HS-27A (cell line): ENCODE measurements at regions not wholly inside any gene's neighbourhood (a gene's known extent, or its start where the extent isn't known, plus 50 kb on each side); places are given as distances from the start of the nearest gene placed in this dataset.

Experiments
- DNase-seq: peaks from one replicate; pipeline ENCODE4 v3.0.0-alpha.2; 2012; ENCODE audit warnings: low read depth, missing footprints

DNA sequence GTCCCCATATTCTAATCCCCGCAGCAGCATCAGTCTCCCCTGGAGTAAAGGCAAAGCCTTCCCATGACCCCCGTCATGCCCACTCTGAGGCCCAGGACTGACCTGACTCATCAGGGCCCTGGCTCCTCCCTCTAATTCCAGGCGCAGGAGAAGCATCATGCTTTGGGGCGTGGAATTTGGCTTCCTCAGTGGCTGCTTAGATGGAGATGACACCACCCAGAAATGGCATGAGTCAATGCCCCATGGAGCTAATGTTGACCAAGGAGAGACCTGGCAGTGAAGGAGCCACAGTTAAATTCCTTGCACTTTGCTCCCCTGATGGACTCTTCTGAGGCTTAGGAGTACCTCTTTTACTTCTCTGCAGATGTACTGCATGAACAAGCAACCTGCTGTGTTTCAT lies 204.2 kb upstream of the PROK2 start:
- peak; percentile 72 for DNase-seq

DNA sequence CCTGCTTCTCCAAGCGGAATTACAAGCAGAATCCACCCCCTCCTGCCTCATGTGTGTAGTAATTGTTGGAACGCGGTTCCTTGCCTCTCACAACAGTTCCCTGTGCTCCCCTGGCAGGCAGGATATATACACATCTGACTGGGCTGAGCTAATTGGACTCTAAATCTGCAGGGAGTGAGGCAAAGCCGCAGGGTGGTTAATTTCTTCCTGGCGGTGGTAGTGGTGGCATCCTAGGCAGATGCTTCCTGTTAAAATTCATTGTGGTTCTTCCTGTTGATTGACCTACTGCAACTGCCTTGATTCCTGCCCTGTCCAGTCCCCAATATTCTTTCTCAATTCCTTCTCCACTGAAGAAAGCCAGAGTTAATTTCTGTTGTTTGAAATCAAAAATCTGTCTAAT lies 202.9 kb upstream of the PROK2 start:
- DNase-seq = no peak

DNA sequence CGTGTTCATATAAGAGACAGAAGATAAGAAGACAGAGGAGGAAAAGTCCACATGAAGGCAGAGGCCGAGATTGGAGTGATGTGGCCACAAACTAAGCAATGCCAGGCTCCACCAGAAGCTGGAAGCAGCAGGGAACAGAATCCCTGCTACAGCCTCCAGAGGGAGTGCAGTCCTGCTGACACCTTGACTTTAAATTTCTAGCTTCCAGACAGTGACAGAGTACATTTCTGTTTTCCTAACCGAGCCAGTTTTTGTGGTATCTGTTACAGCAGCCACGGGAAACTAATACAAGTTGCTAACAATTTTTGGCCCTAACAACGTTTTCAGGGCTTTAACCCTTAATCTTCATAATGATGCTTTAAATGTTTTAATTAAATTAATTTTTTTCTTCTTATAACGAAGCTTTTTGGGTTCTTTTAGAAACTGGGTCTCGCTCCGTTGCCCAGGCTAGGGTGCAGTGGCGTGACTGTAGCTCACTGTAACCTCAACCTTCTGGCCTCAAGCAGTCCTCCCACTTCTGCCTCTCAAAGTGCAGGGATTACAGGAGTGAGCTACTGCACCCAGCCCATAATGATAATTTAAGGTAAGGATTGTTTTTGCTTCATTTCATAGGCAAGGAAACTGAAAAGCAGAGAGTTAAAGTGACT lies 202.3 kb upstream of the PROK2 start:
- DNase-seq = no peak

DNA sequence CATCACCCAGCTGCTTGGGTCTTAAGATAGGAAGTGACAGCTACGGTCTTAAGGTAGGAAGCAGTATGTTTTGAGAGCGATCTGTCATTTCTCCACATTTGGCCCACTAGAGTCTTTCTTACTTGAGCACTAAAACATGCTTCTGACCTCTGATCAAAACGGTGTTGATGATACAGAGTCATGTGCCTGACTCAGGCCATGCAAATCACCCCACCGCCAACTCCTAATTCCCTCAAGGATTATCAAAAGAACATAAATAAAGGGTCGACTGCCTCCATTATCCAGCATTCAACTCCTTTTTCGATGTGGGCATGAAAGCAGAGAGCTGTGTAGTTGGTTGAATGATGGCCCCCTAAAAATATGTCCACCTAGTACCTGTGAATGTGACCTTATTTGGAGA lies 201.7 kb upstream of the PROK2 start:
- no peak for DNase-seq

DNA sequence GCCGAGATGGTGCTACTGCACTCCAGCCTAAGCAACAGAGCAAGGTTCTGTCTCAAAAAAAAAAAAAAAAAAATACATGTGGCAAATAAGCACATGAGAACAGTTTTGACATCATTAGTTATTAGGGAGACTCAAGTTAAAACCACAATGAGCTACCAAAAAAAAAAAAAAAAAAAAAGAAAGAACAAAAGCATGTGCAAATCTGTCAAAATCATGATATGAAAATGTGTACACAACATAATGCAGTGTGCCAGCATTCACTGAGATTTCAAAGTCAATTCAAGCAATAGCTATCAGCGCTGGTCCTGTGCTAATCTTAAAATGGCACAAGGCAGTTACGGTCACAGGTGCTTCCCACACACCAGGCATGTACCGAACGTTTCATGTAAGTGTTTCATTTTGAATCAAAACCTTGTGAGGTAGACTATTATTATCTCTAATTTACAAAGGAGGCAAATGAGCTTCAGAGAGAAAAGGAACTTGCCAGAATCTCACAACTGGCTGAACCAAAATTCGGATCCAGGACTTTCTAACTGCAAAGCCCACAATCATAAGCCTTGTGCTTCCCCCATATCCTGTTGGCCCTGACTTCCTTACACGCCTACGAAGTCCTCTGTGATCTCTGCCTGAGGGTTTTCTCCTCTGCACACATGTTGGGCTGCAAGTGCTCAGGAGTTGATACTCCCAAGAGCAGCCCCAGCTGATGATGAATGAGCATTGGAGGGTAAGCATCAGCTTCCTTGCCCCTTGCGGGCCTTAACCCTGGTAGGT lies 200.1 kb upstream of the PROK2 start:
- DNase-seq = no peak

DNA sequence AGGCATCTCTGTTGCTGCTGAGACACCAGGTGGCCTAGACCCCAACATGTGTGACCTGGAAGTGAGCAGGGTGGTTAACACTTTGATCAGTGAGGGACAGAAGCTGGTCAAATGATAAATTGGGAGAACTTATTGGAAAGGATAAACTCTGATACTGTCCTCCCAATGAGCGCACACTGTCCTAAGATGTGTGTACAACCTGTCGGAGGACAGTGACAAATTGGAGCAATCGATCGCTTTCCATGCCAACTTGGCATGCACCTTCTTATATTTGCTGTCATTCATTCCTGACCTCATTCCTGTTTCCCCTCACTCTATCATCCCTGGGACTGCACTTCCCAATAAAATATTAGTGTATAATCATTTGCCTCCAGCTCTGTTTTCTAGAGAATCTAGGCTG lies 198.7 kb upstream of the PROK2 start:
- DNase-seq = no peak

DNA sequence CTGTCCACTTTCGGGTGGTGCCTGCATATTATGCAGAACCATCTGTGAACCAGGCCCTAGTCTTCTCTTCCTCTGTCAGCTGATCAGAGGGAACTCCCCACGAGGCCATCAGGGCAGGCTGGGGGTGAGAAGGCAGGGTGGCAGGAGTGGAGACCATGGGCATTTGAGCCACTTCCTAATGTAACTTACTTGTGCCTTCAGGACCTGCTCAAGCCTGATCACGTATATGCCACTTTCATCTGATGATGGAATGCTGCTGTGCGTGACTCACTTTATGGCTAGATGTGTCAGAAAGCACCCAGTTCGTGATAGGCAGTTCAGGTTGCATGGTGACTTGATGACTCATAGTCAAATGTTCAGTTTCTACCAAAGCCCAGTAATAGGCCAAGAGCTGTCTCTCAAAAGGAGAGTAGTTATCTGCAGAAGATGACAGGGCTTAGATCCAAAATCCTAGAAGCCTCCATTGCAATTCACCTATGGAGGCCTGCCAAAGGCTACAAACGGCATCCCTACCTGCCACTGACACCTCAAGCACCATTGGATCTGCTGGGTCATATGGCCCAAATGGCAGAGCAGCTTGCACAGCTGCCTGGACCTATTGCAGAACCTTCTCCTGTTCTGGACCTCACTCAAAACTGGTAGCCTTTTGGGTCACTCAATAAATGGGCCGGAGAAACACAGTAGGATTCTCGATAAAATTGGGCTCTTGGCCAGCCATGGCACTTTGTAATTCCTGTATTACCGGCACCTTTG lies 197.7 kb upstream of the PROK2 start:
- peak; percentile 85 for DNase-seq

DNA sequence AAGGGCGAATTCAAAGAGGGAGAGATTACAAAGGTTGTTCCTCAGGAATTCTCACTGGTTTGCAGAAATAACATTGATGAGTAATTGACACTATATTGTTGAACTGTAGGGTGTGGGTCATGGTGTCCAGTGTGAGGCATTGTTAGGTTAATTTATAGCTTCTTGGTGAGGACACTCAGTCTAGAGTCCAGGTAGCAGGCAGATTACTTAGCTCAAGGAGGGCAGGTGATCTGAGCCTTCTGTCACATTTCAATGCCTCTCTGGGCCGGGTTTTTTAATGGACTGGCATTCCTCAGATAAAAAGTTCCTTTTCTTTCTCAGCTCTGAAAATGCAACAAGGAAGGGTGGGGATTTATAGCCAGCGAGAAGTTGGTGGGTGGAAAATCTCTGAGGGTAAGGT lies 194.2 kb upstream of the PROK2 start:
- no peak for DNase-seq

DNA sequence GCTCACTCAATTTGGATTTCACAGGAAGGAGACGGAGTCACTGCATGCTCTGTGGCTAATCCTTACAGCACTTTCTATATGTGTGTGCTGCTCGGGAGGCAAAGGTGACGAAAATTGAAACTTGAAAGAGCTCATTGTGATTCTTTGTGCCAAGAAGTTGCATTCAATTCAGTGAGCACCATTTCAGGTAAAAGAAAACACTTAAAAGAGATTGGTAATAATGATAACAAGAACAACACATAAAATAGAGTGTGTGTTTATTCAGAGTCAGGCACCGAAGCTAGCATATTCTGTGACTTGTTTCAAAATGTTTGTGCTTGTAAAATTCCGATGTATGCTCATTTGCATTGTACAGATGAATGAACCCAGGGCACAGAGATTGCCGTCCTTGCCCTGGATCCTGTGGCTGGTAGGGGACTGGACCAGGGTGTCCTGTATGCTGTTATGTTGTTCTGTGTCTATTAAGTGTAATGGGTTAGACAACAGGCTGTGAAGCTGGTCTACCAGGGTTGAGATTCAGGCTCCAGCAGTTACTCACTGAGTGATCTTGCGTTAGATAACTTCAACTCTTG lies 193.3 kb upstream of the PROK2 start:
- DNase-seq = no peak

DNA sequence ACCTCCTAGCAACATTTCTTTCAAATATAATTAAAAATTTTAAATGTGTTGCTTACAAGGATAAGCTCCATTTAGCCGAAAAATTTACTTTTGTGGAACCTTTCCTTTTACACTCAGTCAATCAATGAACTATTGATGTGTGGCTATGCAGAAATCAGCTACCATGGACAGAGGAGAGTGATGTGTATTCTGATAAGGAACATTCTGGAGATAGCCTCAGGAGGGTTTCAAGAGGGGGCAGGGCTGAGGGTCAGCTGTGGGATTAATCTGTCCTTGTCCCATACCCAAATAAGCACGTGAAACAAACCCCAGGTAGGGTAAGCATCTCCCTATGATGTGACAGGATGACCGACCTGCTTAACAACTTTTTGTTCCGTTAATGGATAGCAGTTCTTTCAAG lies 192.6 kb upstream of the PROK2 start:
- no peak for DNase-seq

DNA sequence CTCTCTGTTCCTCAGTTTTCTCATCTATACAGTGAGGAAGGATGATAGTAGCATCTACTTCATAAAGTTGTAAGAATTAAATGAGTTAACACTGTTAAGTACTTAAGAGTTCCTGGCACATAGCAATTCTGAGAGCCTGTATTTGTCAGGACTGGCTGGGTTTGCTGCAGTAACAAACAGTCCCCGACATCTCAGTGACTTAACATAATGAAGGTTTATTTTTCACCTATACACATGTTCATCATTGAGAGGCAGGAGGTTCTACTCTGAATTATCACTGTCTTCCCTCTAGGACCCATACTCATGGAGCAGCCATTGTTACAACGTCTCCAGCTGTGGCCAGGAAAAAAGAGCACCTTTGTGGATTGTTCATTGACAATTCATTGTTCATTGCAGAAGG lies 190.6 kb upstream of the PROK2 start:
- DNase-seq = no peak

DNA sequence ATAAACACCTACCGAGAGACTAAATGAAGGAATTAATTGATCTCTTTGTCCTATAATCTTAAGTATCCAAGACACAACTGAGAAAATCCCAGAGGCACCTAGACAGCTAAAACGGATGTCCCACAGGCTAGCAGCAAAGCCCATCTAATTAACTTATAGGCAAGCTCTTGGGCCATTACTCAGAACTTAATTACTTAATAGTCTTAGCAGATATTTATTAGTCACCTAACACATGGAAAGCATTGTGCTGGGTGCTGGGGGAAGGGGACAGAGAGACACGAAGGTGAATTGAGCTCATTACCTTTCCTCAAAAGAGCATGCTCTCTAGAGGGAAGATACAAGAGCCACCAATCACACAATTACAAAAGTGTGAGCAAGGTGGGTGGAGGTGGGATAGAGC lies 189.8 kb upstream of the PROK2 start:
- no peak for DNase-seq

DNA sequence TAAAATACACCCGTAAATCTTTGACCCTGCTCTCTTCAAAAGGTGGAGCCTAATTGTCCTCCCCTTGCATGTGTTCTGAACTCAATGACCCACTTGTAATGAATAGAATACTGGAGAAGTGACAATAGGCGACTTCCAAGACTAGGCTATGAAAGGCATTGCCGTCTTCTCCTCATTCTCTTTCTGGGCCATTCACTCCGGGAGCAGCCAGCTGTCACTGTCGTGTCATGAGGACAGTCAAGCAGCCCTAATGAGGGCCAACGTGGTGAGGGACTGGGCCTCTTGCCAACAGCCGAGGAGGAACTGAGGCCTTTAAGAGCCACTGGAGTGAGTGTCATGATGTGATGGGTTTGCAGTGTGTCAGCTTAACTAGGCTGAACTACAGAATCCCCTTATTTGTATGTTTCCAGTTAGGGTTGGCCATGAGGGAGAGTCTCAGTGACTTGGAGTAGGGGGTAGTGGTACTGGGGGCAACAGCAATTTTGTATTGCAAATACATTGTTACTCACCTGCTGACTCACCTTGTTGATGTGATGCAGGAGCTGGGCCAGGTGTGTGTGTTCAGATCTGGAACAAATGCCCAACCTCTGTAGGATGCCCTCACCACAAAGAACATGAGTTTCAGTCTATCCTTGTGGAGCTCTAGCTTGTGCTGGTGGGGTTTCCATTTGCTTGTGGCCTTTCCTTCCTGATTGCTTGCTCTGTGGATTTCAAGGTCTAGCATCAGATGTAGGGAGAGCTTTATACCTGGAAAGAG lies 188.5 kb upstream of the PROK2 start:
- DNase-seq = no peak

DNA sequence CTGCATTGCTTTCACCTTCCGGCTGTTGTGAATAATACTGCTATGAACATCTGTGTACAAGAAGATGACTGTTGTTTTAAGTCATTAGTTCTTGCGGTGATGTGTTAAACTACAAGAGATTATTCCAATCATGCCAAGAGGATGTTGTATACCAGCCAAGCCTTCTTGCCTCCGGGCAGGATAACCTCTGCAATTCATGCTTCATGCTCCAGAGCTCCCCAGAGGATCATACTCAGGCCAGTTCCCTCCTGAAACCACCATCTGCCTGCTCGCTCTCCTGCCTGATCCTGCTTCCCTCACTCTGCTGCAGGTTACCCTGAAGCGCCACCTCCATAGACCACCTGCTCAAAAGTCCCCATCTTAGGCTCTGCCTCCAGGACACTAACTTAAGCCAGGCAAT lies 187.1 kb upstream of the PROK2 start:
- DNase-seq = no peak

DNA sequence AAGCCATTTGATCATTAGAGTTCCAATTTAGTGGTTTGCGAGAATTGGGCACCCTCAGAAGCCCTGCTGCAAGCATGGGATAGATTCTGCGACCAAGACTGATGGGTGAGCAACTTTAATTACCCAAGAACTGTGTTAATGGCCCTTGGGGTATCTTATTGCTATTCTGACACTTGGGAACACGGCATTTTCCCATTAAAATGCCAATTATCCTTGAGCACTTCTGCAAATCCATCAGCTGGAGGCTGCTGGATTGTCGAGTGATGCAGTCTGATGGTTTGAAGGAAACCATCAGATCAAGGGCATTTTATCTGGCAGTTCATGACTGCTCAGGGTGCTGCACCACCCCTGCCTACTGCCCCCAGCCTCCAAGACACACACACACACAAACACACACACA lies 183.6 kb upstream of the PROK2 start:
- DNase-seq = no peak

DNA sequence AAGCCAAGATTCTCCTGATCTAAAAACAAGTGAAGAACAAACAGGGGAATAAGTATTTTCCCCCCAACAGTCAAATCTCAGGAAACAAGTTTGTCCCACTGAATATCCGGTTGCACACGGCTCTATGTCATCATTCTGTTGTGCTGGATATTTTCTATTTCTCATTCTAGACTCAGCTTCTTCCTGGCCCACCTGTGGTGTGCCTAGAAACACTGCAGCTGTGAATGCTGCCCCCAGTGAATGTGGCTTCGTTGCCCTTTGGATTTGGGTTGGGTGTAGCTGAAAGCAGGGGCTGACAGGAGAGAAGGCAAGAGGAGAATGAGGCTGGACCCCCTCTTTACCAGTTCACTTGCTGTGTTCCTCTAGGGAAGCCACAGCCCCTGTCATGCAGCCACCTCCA lies 181.2 kb upstream of the PROK2 start:
- DNase-seq = no peak

DNA sequence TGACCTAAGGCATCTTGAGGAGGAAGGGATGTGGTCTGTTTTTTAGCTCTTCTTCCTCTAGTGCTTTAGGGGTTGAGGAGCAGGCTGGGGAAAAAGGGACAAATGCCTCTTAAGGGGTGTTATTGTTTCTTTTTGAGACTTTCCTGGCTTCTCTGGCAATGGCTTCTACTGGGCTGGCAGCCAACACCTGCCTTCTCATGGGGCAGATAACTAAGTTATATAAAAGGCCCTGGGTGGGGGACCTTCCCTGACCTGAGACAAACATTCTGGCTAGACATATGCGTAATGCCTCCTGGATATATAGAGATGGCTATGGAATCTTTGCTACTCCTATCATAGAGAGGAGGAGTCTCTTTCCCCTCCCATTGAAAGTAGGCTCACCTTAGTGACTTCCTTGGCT lies 179.2 kb upstream of the PROK2 start:
- DNase-seq = no peak

DNA sequence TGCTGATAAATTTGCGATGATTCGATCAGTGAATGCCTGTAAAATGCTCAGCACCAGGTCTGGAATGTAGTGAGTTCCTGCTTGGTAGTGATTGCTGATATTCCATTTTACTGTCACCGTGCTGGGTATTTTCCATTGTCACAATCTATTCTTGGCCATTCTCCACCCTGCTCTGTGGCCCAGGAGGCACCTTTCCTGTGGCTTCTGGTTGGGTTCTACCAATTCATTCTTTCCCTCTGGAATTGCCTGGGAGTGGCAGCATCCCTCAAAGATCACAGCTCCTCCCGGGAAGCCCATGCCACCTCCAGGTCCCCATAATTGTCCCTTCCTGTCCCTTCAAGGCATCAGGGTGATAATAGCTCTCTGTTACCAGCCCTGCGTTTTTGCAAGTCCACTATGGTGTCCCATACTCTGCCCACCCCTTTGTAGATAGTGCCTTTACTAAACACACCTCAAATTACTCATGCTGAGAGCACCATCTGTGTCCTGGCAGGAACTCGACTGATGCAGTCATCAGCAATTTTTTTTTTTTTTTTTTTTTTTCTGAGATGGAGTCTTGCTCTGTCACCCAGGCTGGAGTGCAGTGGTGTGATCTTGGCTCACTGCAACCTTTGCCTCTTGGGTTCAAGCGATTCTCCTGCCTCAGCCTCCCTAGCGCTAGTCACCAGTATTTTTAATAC lies 177.8 kb upstream of the PROK2 start:
- DNase-seq = no peak

DNA sequence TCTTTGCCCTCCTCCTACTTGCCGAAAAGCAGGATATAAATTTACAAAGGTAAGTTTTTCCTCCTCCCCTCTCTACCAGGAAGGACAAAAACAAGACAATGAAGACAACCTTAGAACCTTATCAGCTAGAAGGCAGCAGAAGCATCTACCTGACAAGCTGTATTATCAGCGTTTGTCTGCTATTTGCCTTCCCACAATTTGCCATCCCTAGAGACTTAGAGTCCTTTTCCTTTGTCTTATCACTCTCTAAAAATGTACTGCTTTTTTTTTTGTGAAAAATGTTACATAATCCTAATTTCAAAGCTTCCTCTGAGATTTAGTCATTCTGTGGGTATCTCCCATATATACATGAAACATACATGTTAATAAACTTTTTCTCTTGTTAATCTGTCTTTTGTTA lies 176.9 kb upstream of the PROK2 start:
- no peak for DNase-seq

DNA sequence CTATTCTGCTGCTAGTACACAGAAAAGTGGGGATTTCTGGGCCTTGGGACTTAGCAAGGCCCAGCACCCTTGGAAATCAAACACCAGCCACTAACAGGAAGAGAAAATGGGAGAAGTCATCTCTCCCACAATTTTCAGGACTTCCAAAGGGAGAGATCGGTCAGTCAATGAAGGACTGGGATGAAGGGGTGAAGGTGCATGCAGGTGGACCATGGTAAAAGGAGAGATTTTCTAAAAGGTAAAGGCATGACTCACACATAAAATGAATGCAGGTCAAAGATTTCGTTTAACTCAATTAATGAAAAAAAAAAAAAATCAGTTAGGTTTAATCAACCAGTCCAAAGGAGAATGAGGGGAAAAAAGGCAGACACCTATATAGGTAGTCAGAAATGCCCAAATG lies 176.4 kb upstream of the PROK2 start:
- no peak for DNase-seq

DNA sequence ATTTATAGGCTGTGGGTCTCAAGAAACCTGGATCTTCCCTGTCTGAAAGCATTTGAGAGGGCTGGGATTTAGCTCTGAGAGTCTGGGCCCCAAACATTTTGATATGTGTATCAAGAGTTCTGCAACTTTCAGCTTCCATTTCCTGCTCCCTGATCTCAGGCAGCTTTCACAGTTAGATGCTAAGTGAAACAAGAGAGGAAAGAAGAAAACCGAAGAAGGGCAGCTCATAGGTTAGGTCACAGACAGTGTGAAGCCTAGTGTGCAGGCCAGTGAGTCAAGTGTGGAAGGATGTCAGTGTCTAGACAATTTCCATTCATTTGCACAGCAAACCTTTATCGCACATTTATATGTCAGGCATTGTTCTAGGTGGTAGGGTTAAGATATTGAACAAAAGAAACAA lies 173.6 kb upstream of the PROK2 start:
- no peak for DNase-seq

DNA sequence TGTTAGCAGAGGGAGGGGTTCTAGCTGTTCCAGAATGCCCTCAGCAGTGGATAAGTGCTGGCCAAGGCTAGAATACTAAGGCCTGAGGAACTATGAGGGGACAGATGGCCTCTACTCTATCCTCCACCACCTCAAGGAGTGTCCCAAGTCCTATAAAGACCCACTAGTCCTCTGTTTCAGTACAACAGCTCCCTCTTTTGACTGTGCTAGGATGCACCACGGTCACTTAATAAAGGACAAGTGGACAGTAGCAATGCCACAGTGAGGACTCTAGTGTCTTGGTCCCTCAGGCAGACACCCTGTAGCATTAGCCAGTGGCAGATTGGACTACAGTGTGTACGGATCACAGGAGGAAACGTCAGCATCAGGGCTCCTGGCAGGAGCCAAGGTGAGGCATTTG lies 171.8 kb upstream of the PROK2 start:
- DNase-seq = no peak
